Tibial artery (tissue), 4 donors: ENCODE measurements at regions not wholly inside any gene's neighbourhood (a gene's known extent, or its start where the extent isn't known, plus 50 kb on each side); places are given as distances from the start of the nearest gene placed in this dataset.

Experiments
- DNase-seq, 2 donors: peaks; one replicate each; pipeline ENCODE4 v3.0.0-alpha.2; 2019
- H3K27ac ChIP-seq, 2 donors: fragments of 200-600 bp; sonication (generic) in 1 of 2; 1 replicate in 1 of 2; 2 replicates in 1 of 2; pipeline ENCODE4 v1.5.1; 2018 to 2019; ENCODE audit warnings: mild to moderate bottlenecking in 1 of 2
- H3K27me3 ChIP-seq, 2 donors: fragments of 200-600 bp; sonication (generic) in 1 of 2; one replicate each; pipeline versions ENCODE4 v1.5.1 to v1.6.0; 2016 to 2019
- H3K36me3 ChIP-seq, 3 donors: fragments of 200-600 bp; sonication (generic) in 2 of 3; one replicate each; pipeline ENCODE4 v1.5.1; 2016 to 2019; ENCODE audit warnings: mild to moderate bottlenecking in 2 of 3
- H3K4me1 ChIP-seq, 4 donors: fragments of 200-600 bp; sonication (generic) in 2 of 4; 1 replicate in 3 of 4; 2 replicates in 1 of 4; pipeline ENCODE4 v1.5.1; 2016 to 2019
- H3K4me3 ChIP-seq, 2 donors: fragments of 200-600 bp; sonication (generic) in 1 of 2; 1 replicate in 1 of 2; 2 replicates in 1 of 2; pipeline ENCODE4 v1.5.1; 2018 to 2019; ENCODE audit warnings: mild to moderate bottlenecking in 2 of 2
- H3K9me3 ChIP-seq, 3 donors: fragments of 200-600 bp; sonication (generic) in 1 of 3; one replicate each; pipeline ENCODE4 v1.5.1; 2016 to 2019
- intact Hi-C: fragments of 100-400 bp; cut with DNase I; formaldehyde crosslinking; loops from one replicate; pipeline ENCODE4 v1.15.0; 2023; ENCODE audit warnings: low total_unique reads
- TF ChIP-seq, protein P1 (sequence below), 2 experiments: fragments of 200-600 bp in 1 of 2; fragments of 450-650 bp in 1 of 2; IDR thresholded peaks; one replicate each; pipeline ENCODE4 v1.5.1; 2017 to 2019; ENCODE audit warnings: antibody characterized with exemption in 2 of 2, mild to moderate bottlenecking in 1 of 2, moderate library complexity in 1 of 2

DNA sequence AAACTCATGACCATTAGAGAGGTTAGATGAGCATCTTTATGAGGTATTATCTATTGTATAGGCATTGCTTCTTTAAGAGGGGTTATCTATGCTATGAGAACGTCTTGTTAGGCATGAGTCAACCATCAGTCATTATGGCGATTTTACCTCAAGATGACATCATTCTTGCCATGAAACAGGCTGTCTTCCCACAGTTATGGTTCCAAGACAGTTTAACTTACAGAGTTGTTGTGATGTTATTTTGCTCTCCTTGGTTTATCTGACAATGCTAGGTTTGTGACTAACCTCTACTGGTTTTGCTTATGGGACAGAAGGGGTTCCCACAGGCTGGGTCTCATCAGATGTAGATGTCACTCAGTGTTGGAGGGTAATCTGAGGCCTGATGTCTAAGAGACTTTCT is 1864.7 kb upstream of the ACO1 start:
- no peak overlapping the region for H3K27ac ChIP-seq

DNA sequence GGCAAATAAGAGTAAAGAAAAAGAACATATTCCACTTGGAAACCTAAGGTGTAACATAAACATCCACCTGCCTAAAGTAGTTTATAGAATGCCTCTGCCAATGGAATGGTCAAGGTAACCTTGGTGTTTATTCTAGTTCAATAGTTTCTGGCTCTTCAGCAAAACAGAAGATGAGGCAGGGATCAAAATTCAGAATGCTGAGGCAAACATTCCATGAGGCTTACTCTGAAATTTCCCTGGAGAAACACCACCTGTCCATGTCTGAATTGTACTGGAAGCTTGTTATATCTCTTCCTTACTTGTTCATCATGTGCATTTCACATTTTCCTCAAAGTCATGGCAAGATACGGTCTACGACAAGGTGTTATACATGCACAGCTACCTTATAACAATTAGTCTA is 1862.4 kb upstream of the ACO1 start:
- H3K27ac ChIP-seq, result no peak overlapping the region
- TF ChIP-seq, protein P1, sequence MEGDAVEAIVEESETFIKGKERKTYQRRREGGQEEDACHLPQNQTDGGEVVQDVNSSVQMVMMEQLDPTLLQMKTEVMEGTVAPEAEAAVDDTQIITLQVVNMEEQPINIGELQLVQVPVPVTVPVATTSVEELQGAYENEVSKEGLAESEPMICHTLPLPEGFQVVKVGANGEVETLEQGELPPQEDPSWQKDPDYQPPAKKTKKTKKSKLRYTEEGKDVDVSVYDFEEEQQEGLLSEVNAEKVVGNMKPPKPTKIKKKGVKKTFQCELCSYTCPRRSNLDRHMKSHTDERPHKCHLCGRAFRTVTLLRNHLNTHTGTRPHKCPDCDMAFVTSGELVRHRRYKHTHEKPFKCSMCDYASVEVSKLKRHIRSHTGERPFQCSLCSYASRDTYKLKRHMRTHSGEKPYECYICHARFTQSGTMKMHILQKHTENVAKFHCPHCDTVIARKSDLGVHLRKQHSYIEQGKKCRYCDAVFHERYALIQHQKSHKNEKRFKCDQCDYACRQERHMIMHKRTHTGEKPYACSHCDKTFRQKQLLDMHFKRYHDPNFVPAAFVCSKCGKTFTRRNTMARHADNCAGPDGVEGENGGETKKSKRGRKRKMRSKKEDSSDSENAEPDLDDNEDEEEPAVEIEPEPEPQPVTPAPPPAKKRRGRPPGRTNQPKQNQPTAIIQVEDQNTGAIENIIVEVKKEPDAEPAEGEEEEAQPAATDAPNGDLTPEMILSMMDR (IDR thresholded peaks at IDR 0.05), result no peak
- H3K9me3 ChIP-seq, result no peaks in the 10 kb centered on the region
- H3K36me3 ChIP-seq, result no peaks in the 10 kb centered on the region
- no peaks in the 10 kb centered on the region for H3K4me1 ChIP-seq
- H3K27me3 ChIP-seq, result no peaks in the 10 kb centered on the region
- H3K4me3 ChIP-seq, result no peak overlapping the region
- DNase-seq, result no peak
- intact Hi-C loops, result no loop called here

More for the DNA sequence above, 1864.7 kb upstream of the ACO1 start:
- TF ChIP-seq, protein P1 (IDR thresholded peaks at IDR 0.05), result no peak
- no peak for DNase-seq
- H3K4me1 ChIP-seq, result no peaks in the 10 kb centered on the region
- intact Hi-C loops, result no loop called here
- H3K9me3 ChIP-seq, result no peaks in the 10 kb centered on the region
- no peaks in the 10 kb centered on the region for H3K27me3 ChIP-seq
- H3K36me3 ChIP-seq, result no peaks in the 10 kb centered on the region
- no peak overlapping the region for H3K4me3 ChIP-seq

- intact Hi-C loops, result no loop called here
- DNase-seq, result no peak
Measured at GRCh38 chr9:30522486-30522885, 1862.0 kb upstream of the ACO1 start.

DNA sequence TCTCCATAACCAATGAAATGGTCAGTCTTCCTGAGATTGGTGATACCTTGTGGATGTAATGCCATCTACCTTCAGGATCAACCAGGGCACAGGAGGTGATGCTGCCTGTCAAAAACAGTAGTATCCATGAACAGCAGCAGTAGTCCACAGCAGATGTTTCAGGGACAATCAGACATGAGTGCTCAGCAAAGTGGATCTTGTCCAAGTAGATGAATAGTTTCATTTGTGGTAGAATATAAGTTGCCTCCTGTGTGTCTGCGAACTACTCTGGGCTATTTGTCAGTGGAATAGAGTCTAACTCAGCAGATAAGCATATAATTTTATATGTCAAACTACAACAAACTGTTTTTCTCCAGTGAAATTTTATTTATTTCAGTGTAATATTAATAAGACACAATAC is 1860.1 kb upstream of the ACO1 start:
- Histone ChIP-seq H3K4me1 (no peaks in the 10 kb centered on the region), H3K4me3 (no peak overlapping the region), H3K9me3 (no peaks in the 10 kb centered on the region), H3K36me3 (no peaks in the 10 kb centered on the region), H3K27me3 (no peaks in the 10 kb centered on the region), H3K27ac (no peak overlapping the region)
- TF ChIP-seq, protein P1 (IDR thresholded peaks at IDR 0.05), result no peak
- intact Hi-C loops, result no loop called here
- no peak for DNase-seq

More at GRCh38 chr9:30522486-30522885, 1862.0 kb upstream of the ACO1 start:
- Histone ChIP-seq H3K4me1 (no peaks in the 10 kb centered on the region), H3K27me3 (no peaks in the 10 kb centered on the region), H3K4me3 (no peak overlapping the region), H3K9me3 (no peaks in the 10 kb centered on the region), H3K27ac (no peak overlapping the region), H3K36me3 (no peaks in the 10 kb centered on the region)
- TF ChIP-seq, protein P1 (IDR thresholded peaks at IDR 0.05), result no peak

DNA sequence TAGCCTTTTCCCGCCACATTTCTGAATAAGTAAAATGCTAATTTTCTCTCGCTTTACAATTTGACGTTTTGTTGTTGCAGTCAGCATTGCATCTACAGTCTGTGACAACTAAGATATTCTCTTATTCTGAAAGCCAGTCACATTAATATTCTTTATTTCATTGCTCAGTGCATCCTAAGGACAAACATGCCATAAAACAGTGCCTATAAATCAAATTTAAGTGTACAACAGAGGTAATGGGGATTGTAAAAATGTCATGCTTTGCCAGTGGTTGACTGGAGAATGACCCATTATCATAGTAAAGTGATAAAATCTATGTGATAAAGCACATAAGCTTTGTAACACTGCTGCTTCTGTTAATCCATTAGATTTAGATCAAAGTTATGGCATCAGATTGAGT is 1850.0 kb upstream of the ACO1 start:
- H3K9me3 ChIP-seq, result peaks cover 0 to 3% (median 0%) of the 10 kb centered on the region in 3 donors
- no peaks in the 10 kb centered on the region for H3K4me1 ChIP-seq
- intact Hi-C loops, result no loop called here
- no peak overlapping the region for H3K4me3 ChIP-seq
- DNase-seq, result no peak
- no peak overlapping the region for H3K27ac ChIP-seq
- H3K36me3 ChIP-seq, result no peaks in the 10 kb centered on the region
- TF ChIP-seq, protein P1 (IDR thresholded peaks at IDR 0.05), result no peak
- no peaks in the 10 kb centered on the region for H3K27me3 ChIP-seq

GRCh38 chr9:30534896-30535295 is 1849.5 kb upstream of the ACO1 start:
- intact Hi-C loops, result no loop called here
- TF ChIP-seq, protein P1 (IDR thresholded peaks at IDR 0.05), result no peak
- Histone ChIP-seq H3K36me3 (no peaks in the 10 kb centered on the region), H3K4me3 (no peak overlapping the region), H3K4me1 (no peaks in the 10 kb centered on the region), H3K27me3 (no peaks in the 10 kb centered on the region), H3K9me3 (peaks cover 0 to 3% (median 0%) of the 10 kb centered on the region in 3 donors), H3K27ac (no peak overlapping the region)
- no peak for DNase-seq
